ENCODE measurements at regions not wholly inside any gene's neighbourhood (a gene's known extent, or its start where the extent isn't known, plus 50 kb on each side); places are given as distances from the start of the nearest gene placed in this dataset.

- no peak for DNase-seq
- no peaks in the 10 kb centered on the region for H3K27me3 ChIP-seq
- H3K9me3 ChIP-seq, result peaks cover 4% of the 10 kb centered on the region
- H3K4me3 ChIP-seq, result no peak overlapping the region
- no peaks in the 10 kb centered on the region for H3K36me3 ChIP-seq
Measured at GRCh38 chr9:21741151-21741550, 61.3 kb upstream of the MTAP start.

- H3K9me3 ChIP-seq, result peaks cover 3% of the 10 kb centered on the region
- H3K4me3 ChIP-seq, result no peak overlapping the region
- H3K27me3 ChIP-seq, result no peaks in the 10 kb centered on the region
- no peaks in the 10 kb centered on the region for H3K36me3 ChIP-seq
- no peak for DNase-seq
Measured at GRCh38 chr9:21744320-21744719, 58.1 kb upstream of the MTAP start.

GRCh38 chr9:21744841-21745240 lies 57.6 kb upstream of the MTAP start:
- Histone ChIP-seq H3K27me3 (no peaks in the 10 kb centered on the region), H3K36me3 (no peaks in the 10 kb centered on the region), H3K9me3 (peaks cover 3% of the 10 kb centered on the region), H3K4me3 (no peak overlapping the region)
- no peak for DNase-seq

- H3K4me3 ChIP-seq, result no peak overlapping the region
- no peaks in the 10 kb centered on the region for H3K36me3 ChIP-seq
- H3K27me3 ChIP-seq, result no peaks in the 10 kb centered on the region
- H3K9me3 ChIP-seq, result peaks cover 3% of the 10 kb centered on the region; the same call in 1 of the 2 replicates
- DNase-seq, result no peak
Measured at GRCh38 chr9:21746550-21746949, 55.9 kb upstream of the MTAP start.

GRCh38 chr9:21747175-21747574 lies 55.3 kb upstream of the MTAP start:
- peak; percentile 58 for DNase-seq
- peaks cover under 1% of the 10 kb centered on the region; the same call in 1 of the 2 replicates for H3K9me3 ChIP-seq
- H3K4me3 ChIP-seq, result no peak overlapping the region
- H3K36me3 ChIP-seq, result no peaks in the 10 kb centered on the region
- no peaks in the 10 kb centered on the region for H3K27me3 ChIP-seq

- Histone ChIP-seq H3K4me3 (no peak overlapping the region), H3K27me3 (no peaks in the 10 kb centered on the region), H3K36me3 (no peaks in the 10 kb centered on the region), H3K9me3 (peaks cover 2% of the 10 kb centered on the region; the same call in 1 of the 2 replicates)
- peak; percentile 46 for DNase-seq
Measured at GRCh38 chr9:21750021-21750735, 52.3 kb upstream of the MTAP start.

- Histone ChIP-seq H3K9me3 (peaks cover 2% of the 10 kb centered on the region; the same call in 1 of the 2 replicates), H3K27me3 (no peaks in the 10 kb centered on the region), H3K4me3 (no peak overlapping the region), H3K36me3 (no peaks in the 10 kb centered on the region)
- DNase-seq, result no peak
Measured at GRCh38 chr9:21751998-21752397, 50.4 kb upstream of the MTAP start.

All from MG63 (cell line).